ENCODE measurements at regions not wholly inside any gene's neighbourhood (a gene's known extent, or its start where the extent isn't known, plus 50 kb on each side); places are given as distances from the start of the nearest gene placed in this dataset.

- TF ChIP-seq, protein P1, sequence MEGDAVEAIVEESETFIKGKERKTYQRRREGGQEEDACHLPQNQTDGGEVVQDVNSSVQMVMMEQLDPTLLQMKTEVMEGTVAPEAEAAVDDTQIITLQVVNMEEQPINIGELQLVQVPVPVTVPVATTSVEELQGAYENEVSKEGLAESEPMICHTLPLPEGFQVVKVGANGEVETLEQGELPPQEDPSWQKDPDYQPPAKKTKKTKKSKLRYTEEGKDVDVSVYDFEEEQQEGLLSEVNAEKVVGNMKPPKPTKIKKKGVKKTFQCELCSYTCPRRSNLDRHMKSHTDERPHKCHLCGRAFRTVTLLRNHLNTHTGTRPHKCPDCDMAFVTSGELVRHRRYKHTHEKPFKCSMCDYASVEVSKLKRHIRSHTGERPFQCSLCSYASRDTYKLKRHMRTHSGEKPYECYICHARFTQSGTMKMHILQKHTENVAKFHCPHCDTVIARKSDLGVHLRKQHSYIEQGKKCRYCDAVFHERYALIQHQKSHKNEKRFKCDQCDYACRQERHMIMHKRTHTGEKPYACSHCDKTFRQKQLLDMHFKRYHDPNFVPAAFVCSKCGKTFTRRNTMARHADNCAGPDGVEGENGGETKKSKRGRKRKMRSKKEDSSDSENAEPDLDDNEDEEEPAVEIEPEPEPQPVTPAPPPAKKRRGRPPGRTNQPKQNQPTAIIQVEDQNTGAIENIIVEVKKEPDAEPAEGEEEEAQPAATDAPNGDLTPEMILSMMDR (IDR thresholded peaks at IDR 0.05; ENCODE audit: low read depth, low read length), result no peak
- no peaks in the 10 kb centered on the region; the same call in none of the 2 replicates for H3K27me3 ChIP-seq
- no peaks in the 10 kb centered on the region for H3K36me3 ChIP-seq
These were observed 85.6 kb downstream of the BMP4 start for GRCh38 chr14:53871011-53871410.

GRCh38 chr14:53865711-53866110, 90.9 kb downstream of the BMP4 start:
- no peaks in the 10 kb centered on the region; the same call in none of the 2 replicates for H3K27me3 ChIP-seq
- no peaks in the 10 kb centered on the region for H3K4me1 ChIP-seq
- H3K36me3 ChIP-seq, result no peaks in the 10 kb centered on the region
- TF ChIP-seq, protein P1 (IDR thresholded peaks at IDR 0.05; ENCODE audit: low read depth, low read length), result no peak
- H3K4me3 ChIP-seq (ENCODE audit: low read depth, low read length), result no peak overlapping the region
- no peak for DNase-seq
- H3K9me3 ChIP-seq, result no peaks in the 10 kb centered on the region

More at GRCh38 chr14:53871011-53871410, 85.6 kb downstream of the BMP4 start:
- Histone ChIP-seq H3K9me3 (no peaks in the 10 kb centered on the region), H3K4me1 (no peaks in the 10 kb centered on the region), H3K4me3 (ENCODE audit: low read depth, low read length) (no peak overlapping the region)
- no peak for DNase-seq

DNA sequence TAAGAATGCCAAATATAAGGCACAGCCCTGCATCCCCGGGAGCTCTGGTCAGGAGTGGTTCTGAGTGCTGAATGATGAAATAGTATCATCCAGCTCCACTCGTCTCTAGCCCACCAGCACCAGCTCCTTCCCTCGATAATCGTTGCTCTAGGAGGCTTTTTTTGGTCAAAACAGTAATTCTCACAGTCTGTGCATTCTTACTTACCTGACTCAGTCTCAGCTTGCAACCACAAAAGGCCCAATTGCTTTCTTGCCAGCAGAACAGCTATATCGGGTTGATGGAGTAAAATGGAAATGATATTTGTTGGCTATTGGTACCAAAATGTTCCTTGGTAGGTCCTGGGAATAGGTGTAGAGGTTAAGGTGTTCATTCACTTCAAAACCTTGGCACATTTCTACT, 94.8 kb downstream of the BMP4 start:
- no peak overlapping the region for H3K4me3 ChIP-seq (ENCODE audit: low read depth, low read length)
- TF ChIP-seq, protein P1 (IDR thresholded peaks at IDR 0.05; ENCODE audit: low read depth, low read length), result no peak
- DNase-seq, result no peak
- H3K36me3 ChIP-seq, result no peaks in the 10 kb centered on the region
- H3K4me1 ChIP-seq, result no peaks in the 10 kb centered on the region
- H3K27me3 ChIP-seq, result no peaks in the 10 kb centered on the region; the same call in 1 of the 2 replicates
- H3K9me3 ChIP-seq, result no peaks in the 10 kb centered on the region

- DNase-seq, result no peak
- TF ChIP-seq, protein P1 (IDR thresholded peaks at IDR 0.05; ENCODE audit: low read depth, low read length), result no peak
- H3K36me3 ChIP-seq, result no peaks in the 10 kb centered on the region
- no peaks in the 10 kb centered on the region for H3K4me1 ChIP-seq
- H3K4me3 ChIP-seq (ENCODE audit: low read depth, low read length), result no peak overlapping the region
- H3K9me3 ChIP-seq, result no peaks in the 10 kb centered on the region
- H3K27me3 ChIP-seq, result no peaks in the 10 kb centered on the region
These were observed 98.3 kb downstream of the BMP4 start for GRCh38 chr14:53858345-53858684.

DNA sequence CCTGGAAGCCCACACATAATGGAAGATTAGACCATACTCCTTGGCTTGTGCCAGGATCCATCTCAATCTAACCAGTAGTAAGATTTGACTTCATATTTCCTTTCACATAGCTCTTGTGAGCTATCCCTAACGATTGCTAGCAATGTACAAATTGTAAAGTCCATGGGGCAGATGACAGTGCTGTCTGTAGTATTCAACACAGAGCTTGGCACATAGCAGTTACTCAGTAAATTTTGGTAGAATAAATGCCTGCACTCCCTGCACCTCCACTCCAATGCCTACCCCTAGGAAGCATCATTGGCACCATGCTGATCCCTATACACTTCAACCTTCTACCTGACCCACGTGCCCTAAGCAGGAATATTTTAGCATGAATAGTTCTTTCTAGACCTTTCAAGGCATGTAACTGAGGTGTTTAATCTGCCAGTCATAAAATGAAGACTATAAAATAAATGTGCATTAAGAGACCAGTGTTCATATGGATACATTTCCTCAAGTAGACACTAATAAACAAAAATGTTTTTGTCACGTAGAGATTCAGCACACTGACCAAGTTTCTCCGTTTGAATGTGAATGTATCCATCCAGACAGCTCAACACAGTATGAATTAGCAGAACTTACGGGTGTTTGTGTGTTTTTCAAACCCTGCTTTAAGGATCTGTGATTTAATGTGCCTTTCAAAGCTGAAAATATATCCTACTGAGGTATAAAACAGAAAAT, 98.8 kb downstream of the BMP4 start:
- no peaks in the 10 kb centered on the region for H3K27me3 ChIP-seq
- no peaks in the 10 kb centered on the region for H3K4me1 ChIP-seq
- no peaks in the 10 kb centered on the region for H3K9me3 ChIP-seq
- H3K4me3 ChIP-seq (ENCODE audit: low read depth, low read length), result no peak overlapping the region
- no peaks in the 10 kb centered on the region for H3K36me3 ChIP-seq
- TF ChIP-seq, protein P1 (IDR thresholded peaks at IDR 0.05; ENCODE audit: low read depth, low read length), result no peak
- DNase-seq, result no peak

GRCh38 chr14:53855574-53855973, 101.1 kb downstream of the BMP4 start:
- H3K4me1 ChIP-seq, result no peaks in the 10 kb centered on the region
- no peaks in the 10 kb centered on the region for H3K27me3 ChIP-seq
- H3K36me3 ChIP-seq, result no peaks in the 10 kb centered on the region
- DNase-seq, result no peak
- H3K9me3 ChIP-seq, result no peaks in the 10 kb centered on the region
- no peak overlapping the region for H3K4me3 ChIP-seq (ENCODE audit: low read depth, low read length)
- TF ChIP-seq, protein P1 (IDR thresholded peaks at IDR 0.05; ENCODE audit: low read depth, low read length), result no peak

All from BE2C (cell line).